Activated T-helper 17 cell treated with anti-CD3 and anti-CD28 coated beads, Interleukin-2, amount 50 U/mL, for 72 hours (primary cell): ENCODE measurements at regions not wholly inside any gene's neighbourhood (a gene's known extent, or its start where the extent isn't known, plus 50 kb on each side); places are given as distances from the start of the nearest gene placed in this dataset.
"Not testable (repeated sequence)": the region's sequence is repeated elsewhere in the genome, so short reads cannot be mapped to it uniquely, and the experiment has no call there.

Experiments used
- ATAC-seq: fragments of 150-1000 bp; cut with Tn5 transposase; replicated peaks from 2 replicates; pipeline ENCODE4 v1.10.0; 2021; ENCODE audit warnings: mild to moderate bottlenecking, moderate library complexity
- H3K27ac Mint-ChIP-seq: one replicate; pipeline ENCODE4 v1.8.0; 2022; ENCODE audit warnings: mixed read lengths
- H3K27me3 Mint-ChIP-seq: one replicate; pipeline ENCODE4 v1.8.0; 2022; ENCODE audit warnings: mixed read lengths
- H3K36me3 Mint-ChIP-seq: one replicate; pipeline ENCODE4 v1.8.0; 2022; ENCODE audit warnings: low read depth, mild to moderate bottlenecking, mixed read lengths
- H3K4me1 Mint-ChIP-seq: one replicate; pipeline ENCODE4 v1.8.0; 2022; ENCODE audit warnings: mixed read lengths
- H3K4me3 Mint-ChIP-seq: one replicate; pipeline ENCODE4 v1.8.0; 2022; ENCODE audit warnings: mild to moderate bottlenecking, mixed read lengths
- H3K9me3 Mint-ChIP-seq: one replicate; pipeline ENCODE4 v1.8.0; 2022; ENCODE audit warnings: mixed read lengths

DNA sequence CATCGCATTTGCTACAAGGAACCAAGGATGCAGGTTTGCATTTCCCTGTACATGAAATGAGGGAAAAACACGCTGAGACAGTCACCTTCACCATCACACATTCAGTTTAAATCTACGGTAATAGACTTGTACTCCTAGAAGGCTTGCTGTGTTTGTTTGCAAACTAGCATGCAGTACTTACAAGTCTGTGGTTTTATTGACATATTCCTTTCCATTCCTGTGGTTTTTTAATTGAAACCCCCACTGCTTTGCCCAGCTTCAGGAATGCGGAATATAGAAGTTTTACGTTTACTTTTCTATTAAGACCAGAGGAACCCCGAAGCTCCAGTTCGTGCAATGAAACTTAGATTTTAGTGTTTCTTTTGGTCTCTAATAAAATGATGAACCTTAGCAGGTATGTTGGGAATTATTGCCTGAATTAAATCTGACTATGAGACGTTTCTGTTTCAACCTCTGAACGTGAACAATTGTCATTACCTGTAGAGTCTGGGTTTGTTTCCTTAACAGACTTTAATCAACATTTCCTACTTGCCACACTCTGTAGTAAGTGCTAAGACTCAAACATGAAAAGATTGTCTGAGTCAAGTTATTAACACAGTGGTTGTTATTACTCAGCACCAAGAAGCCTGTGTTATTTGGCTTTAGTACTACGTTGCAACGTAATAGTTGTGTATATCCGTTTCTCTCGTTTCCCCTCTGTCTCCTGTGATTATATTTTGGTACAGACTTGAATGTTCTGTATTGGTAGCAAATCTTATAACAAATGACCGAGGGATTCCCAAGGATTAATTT, 793.3 kb upstream of the GOT2 start:
- no peaks in the 10 kb centered on the region for H3K4me1 Mint-ChIP-seq
- no peaks in the 10 kb centered on the region for H3K36me3 Mint-ChIP-seq
- ATAC-seq = no peak
- peaks cover under 1% of the 10 kb centered on the region for H3K9me3 Mint-ChIP-seq
- no peaks in the 10 kb centered on the region for H3K27me3 Mint-ChIP-seq
- H3K27ac Mint-ChIP-seq = no peak overlapping the region
- H3K4me3 Mint-ChIP-seq = no peak overlapping the region

DNA sequence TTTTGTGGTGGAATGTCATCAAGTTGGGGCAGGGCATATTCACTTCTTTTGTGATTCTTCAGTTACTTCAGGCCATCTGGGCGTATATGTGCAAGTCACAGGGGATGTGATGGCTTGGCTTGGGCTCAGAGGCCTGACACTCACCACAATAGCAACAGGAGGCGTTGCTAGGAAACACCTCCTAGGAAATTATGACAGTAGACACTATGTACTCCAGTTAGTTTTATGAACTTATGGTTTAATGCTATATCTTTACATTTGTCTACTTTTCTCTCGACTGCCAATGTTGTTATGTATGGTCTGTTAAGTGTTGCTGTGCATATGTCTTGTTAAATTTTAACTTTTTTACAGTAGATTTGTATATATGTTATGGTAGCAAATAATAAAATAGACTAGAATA, 788.7 kb upstream of the GOT2 start:
- Mint-ChIP-seq H3K4me3 (no peak overlapping the region), H3K9me3 (peaks cover 23% of the 10 kb centered on the region), H3K4me1 (no peaks in the 10 kb centered on the region), H3K27ac (no peak overlapping the region), H3K36me3 (no peaks in the 10 kb centered on the region), H3K27me3 (no peaks in the 10 kb centered on the region)
- ATAC-seq = no peak

DNA sequence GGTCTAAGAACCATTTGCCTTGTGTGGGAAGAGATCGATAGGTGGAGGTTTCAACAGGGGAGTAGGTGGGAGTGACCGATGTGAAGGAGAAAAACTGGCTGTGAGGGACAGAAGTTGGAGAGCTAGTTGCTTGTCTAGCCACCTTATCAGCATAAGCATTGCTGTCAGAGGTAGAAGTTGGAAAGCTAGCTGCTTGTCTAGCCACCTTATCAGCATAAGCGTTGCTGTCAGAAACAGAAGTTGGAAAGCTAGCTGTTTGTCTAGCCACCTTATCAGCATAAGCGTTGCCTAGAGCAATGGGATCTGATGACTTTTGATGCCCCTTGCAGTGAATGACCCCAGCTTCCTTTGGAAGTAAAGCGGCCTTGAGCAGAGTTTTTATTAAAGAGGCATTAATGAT, 784.6 kb upstream of the GOT2 start:
- H3K27ac Mint-ChIP-seq, H3K4me3 Mint-ChIP-seq, H3K4me1 Mint-ChIP-seq, ATAC-seq, H3K36me3 Mint-ChIP-seq, H3K27me3 Mint-ChIP-seq: not testable (repeated sequence)
- peaks cover 51% of the 10 kb centered on the region for H3K9me3 Mint-ChIP-seq

DNA sequence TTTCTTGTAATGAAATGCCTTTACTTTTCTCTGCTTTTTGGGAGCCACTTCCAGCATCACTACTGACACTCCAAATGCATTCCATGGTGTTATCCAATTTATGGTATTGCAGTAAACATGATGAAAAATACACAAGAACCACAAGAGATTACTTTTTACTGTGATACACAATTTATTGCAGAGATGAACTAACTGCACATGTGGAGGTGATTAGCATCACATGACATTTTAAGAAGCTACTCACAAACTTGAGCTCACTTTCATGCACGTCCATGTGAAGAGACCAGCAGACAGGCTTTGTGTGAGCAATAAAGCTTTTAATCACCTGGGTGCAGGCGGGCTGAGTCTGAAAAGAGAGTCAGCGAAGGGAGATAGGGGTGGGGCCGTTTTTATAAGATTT, 780.5 kb upstream of the GOT2 start:
- no peak overlapping the region for H3K4me3 Mint-ChIP-seq
- no peaks in the 10 kb centered on the region for H3K4me1 Mint-ChIP-seq
- peaks cover 36% of the 10 kb centered on the region for H3K9me3 Mint-ChIP-seq
- ATAC-seq = no peak
- H3K36me3 Mint-ChIP-seq = no peaks in the 10 kb centered on the region
- H3K27me3 Mint-ChIP-seq = no peaks in the 10 kb centered on the region
- no peak overlapping the region for H3K27ac Mint-ChIP-seq

DNA sequence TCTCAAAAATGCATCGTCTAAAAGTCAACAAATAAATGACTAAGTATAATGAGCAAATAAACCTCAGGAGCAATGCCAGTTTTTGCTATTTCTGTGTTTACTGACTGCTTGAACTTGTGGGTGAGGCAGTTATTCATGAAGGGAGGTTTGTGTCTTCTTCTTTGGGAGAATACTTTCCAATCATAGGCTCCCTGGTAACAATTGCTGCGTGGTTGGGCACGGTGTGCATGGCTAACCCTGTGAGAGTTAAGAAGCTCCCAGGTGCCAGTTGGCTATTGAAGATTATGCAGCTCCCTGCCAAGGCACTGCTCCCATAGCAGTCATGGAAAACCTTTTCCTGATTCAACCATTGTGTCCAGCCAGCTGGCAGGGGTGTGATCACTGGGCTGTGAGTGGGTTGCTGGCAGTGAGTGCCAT, 775.9 kb upstream of the GOT2 start:
- H3K4me3 Mint-ChIP-seq = no peak overlapping the region
- no peaks in the 10 kb centered on the region for H3K4me1 Mint-ChIP-seq
- no peaks in the 10 kb centered on the region for H3K27me3 Mint-ChIP-seq
- H3K9me3 Mint-ChIP-seq = peaks cover 8% of the 10 kb centered on the region
- no peak overlapping the region for H3K27ac Mint-ChIP-seq
- no peak for ATAC-seq
- H3K36me3 Mint-ChIP-seq = no peaks in the 10 kb centered on the region

DNA sequence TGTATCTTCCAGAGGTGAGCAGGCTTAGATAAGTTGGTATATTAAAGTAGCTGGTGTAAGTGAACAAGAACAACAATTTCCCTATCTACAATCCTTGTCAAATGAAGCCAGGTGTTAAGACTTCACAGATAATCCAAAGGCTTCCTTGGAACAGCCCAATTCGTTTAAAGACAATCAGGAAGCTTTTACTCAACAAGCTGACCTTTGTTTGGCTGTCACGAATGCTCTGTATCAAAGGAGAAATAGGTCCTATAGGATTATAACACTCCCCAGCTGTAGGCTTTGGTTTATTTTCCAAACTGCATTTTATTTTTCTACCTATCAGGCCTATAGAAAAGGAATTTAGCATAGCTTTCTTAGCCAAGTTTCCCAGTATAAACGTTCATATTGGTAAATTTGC, 766.5 kb upstream of the GOT2 start:
- H3K27me3 Mint-ChIP-seq = no peaks in the 10 kb centered on the region
- no peak for ATAC-seq
- peaks cover 26% of the 10 kb centered on the region for H3K9me3 Mint-ChIP-seq
- no peaks in the 10 kb centered on the region for H3K4me1 Mint-ChIP-seq
- H3K36me3 Mint-ChIP-seq = no peaks in the 10 kb centered on the region
- no peak overlapping the region for H3K4me3 Mint-ChIP-seq
- H3K27ac Mint-ChIP-seq = no peak overlapping the region

DNA sequence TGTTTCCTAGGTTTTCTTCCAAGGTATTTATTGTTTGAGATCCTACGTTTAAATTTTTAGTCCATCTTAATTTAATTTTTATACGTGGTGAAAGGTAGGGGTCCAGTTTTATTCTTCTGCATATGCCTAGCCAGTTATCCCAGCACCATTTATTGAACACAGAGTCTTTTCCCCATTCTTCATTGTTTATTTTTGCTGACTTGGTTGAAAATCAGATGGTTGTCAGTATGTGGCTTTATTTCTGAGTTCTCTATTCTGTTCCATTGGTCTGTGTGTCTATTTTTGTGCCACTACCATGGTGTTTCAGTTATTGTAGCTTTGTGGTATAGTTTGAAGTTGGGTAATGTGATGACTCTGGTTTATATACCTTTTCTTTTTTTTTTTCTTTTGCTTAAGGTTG, 753.0 kb upstream of the GOT2 start:
- ATAC-seq = no peak
- Mint-ChIP-seq H3K4me1 (no peaks in the 10 kb centered on the region), H3K27ac (no peak overlapping the region), H3K36me3 (no peaks in the 10 kb centered on the region), H3K9me3 (peaks cover 27% of the 10 kb centered on the region), H3K4me3 (no peak overlapping the region), H3K27me3 (no peaks in the 10 kb centered on the region)

DNA sequence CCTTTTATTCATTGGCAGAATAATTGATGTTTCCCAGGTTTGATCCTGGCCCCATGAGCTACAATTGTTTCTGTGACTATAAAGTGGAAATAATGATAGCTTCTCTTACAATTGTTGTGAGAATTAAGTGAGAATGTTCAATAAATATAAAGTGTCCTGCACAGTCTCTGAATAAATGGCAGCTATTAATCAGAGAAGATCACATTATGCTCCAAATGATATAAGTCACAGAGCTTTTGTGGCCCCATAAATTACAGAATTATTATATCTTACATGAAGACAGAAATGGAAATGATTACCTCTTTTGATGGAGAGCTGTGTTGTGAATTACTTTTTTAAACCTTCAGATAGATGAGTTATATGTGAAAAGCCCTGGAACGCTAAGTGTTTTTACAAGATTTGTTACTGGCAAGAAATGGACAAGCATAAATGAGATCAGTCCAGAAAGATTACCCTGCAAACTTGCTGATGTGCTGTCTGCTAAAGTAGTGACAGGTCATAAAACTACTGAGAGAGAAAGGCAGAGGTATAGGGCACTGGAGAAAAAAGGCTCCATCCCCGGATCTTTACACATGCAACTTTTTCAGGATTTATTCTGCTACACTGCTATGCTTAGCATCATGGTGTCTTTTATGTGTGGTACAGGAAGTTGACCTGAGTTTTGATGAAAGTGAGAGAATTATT, 750.9 kb upstream of the GOT2 start:
- H3K9me3 Mint-ChIP-seq = peaks cover 29% of the 10 kb centered on the region
- H3K36me3 Mint-ChIP-seq = no peaks in the 10 kb centered on the region
- H3K4me3 Mint-ChIP-seq = no peak overlapping the region
- H3K27me3 Mint-ChIP-seq = no peaks in the 10 kb centered on the region
- no peak overlapping the region for H3K27ac Mint-ChIP-seq
- ATAC-seq = no peak
- H3K4me1 Mint-ChIP-seq = no peaks in the 10 kb centered on the region

DNA sequence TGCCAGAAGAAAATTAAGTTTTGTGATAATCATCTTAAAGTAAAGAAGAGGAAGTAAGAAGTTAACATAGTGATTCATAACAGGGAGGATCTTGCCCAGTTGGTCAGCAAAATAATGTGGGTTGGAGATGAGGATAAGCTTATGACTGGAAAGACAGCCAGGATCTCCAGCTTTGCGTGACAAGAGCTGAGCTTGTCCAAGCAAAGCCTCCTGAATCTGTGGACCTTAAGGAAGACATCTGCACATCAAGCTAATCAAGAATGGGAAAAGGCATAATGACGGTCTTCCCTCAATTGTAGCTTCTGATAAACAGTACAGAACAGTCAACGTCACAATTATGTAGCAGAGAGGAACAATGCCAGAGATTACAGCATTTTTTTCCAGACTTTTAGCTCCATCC, 744.7 kb upstream of the GOT2 start:
- H3K4me1 Mint-ChIP-seq = no peaks in the 10 kb centered on the region

DNA sequence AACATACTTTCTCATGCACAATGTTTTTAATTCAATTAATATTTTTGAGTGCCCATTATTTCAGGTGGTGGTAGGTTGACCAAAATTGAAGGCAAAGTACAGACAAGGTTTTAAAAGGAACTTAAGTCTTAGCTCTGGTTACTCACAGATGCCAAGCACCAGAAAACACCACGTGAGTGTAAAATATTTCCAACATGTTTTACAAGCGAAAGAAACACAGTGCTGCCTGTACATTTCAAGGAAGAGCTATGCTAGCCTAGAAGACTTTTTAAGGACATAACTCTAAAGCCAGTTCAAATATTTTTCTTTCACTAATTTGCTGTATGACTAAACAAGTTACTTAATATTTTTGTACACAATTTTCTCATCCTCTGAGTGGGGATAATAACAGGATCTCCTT, 736.4 kb upstream of the GOT2 start:
- Mint-ChIP-seq H3K4me3 (no peak overlapping the region), H3K4me1 (no peaks in the 10 kb centered on the region), H3K36me3 (no peaks in the 10 kb centered on the region), H3K9me3 (peaks cover 15% of the 10 kb centered on the region), H3K27me3 (no peaks in the 10 kb centered on the region), H3K27ac (no peak overlapping the region)
- no peak for ATAC-seq

More for the DNA sequence above, 744.7 kb upstream of the GOT2 start:
- ATAC-seq = no peak
- no peaks in the 10 kb centered on the region for H3K36me3 Mint-ChIP-seq
- H3K27ac Mint-ChIP-seq = no peak overlapping the region
- no peaks in the 10 kb centered on the region for H3K27me3 Mint-ChIP-seq
- H3K9me3 Mint-ChIP-seq = peaks cover 26% of the 10 kb centered on the region
- no peak overlapping the region for H3K4me3 Mint-ChIP-seq

DNA sequence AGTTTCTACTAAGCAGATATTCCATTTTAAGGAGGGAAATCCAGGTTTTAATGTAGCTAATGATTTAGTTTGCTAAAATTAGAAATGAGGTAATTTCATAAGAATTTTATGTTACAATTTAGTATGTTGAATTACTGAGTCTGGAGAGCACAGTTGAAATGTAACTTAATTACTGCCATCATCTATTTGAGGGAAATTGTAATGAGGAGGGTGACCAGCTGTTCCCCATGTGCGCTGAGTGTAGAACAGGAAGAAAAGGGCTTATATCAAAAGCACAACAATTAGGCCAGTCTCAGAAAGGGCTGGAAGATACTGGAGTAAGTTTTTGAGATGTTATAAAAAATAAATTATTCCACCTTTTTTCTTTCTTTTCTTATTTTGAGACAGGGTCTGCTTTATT, 735.1 kb upstream of the GOT2 start:
- Mint-ChIP-seq H3K4me1 (no peaks in the 10 kb centered on the region), H3K9me3 (peaks cover 11% of the 10 kb centered on the region), H3K36me3 (no peaks in the 10 kb centered on the region), H3K27ac (no peak overlapping the region), H3K27me3 (no peaks in the 10 kb centered on the region), H3K4me3 (no peak overlapping the region)
- ATAC-seq = no peak

DNA sequence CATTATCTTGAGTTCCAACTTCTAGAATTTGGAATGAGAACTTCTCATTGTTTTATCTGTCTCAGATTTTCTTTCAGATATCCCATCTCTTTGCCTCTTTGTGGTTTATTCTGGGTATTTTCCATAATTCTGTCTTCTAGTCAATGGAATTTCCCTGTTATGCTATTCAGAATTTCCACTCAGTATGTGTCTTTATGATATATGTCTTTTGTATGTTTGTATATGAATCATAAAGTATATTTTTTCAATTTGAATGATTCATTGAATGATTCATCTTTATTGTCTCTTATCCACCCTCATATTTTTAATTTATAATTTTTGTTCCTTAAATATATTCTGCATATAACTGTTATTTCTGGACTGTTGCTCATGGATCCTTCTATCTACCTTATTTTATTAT, 729.7 kb upstream of the GOT2 start:
- no peak overlapping the region for H3K4me3 Mint-ChIP-seq
- H3K9me3 Mint-ChIP-seq = peaks cover 15% of the 10 kb centered on the region
- H3K27me3 Mint-ChIP-seq = no peaks in the 10 kb centered on the region
- H3K36me3 Mint-ChIP-seq = no peaks in the 10 kb centered on the region
- ATAC-seq = no peak
- no peak overlapping the region for H3K27ac Mint-ChIP-seq
- no peaks in the 10 kb centered on the region for H3K4me1 Mint-ChIP-seq

DNA sequence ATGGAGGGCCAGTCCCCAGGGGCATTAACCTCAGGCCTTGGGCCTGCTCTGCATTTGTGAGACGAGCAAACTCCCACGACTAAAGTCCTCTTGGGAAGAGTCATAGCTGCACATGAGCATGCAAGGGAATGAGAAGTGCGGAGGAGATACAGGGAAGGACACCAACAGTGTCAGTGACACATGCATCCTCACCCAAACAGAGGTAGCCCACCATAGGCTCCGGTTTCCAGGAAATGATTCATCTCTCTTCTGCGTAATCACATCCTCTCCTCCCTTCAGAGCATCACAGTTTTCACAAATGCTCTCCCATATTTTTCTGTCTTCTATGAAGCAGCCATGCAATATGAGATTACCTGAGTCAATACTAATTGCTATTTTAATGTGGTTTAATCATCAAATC, 725.7 kb upstream of the GOT2 start:
- peaks cover 22% of the 10 kb centered on the region for H3K9me3 Mint-ChIP-seq
- H3K27me3 Mint-ChIP-seq = no peaks in the 10 kb centered on the region
- no peaks in the 10 kb centered on the region for H3K36me3 Mint-ChIP-seq
- no peaks in the 10 kb centered on the region for H3K4me1 Mint-ChIP-seq
- H3K27ac Mint-ChIP-seq = no peak overlapping the region
- no peak overlapping the region for H3K4me3 Mint-ChIP-seq
- ATAC-seq = no peak

DNA sequence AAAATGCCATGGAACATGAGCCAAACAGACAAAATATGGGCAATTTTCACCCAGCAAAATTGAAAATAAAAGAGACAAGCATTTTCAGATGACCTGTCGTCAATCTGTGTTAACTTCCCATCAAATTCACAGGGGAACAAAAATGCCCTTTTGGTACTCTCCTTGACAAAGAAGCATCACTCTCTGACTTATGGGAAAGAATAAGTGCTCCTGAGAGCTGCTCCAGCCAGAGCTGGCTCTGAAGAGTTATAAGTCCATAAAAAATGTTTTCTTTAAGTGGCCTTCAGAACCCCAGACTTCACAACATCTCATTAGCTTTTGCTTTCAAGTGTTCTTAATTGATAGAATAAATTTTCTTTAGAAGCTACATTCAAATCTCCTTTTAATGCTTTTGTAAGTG, 721.4 kb upstream of the GOT2 start:
- H3K27ac Mint-ChIP-seq = no peak overlapping the region
- H3K36me3 Mint-ChIP-seq = no peaks in the 10 kb centered on the region
- H3K4me3 Mint-ChIP-seq = no peak overlapping the region
- H3K9me3 Mint-ChIP-seq = peaks cover 16% of the 10 kb centered on the region
- no peaks in the 10 kb centered on the region for H3K27me3 Mint-ChIP-seq
- ATAC-seq = no peak
- no peaks in the 10 kb centered on the region for H3K4me1 Mint-ChIP-seq

DNA sequence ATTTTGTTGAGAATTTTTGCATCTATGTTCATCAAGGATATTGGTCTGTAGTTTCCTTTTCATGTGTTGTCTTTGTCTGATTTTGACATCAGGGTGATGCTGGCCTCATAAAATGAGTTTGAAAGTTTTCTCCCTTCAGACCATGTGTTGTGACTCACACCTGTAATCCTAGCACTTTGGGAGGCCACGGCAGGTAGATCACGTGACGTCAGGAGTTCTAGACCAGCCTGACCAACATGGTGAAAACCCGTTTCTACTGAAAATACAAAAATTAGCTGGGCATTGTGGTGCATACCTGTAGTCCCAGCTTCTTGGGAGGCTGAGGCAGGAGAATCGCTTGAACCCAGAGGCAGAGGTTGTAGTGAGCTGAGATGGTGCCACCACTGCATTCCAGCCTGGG, 716.4 kb upstream of the GOT2 start:
- H3K4me3 Mint-ChIP-seq, H3K9me3 Mint-ChIP-seq, H3K4me1 Mint-ChIP-seq, H3K36me3 Mint-ChIP-seq, ATAC-seq, H3K27ac Mint-ChIP-seq, H3K27me3 Mint-ChIP-seq: not testable (repeated sequence)
